ENCODE measurements at regions not wholly inside any gene's neighbourhood (a gene's known extent, or its start where the extent isn't known, plus 50 kb on each side); places are given as distances from the start of the nearest gene placed in this dataset.
"Not testable (repeated sequence)": the region's sequence is repeated elsewhere in the genome, so short reads cannot be mapped to it uniquely, and the experiment has no call there.

DNA sequence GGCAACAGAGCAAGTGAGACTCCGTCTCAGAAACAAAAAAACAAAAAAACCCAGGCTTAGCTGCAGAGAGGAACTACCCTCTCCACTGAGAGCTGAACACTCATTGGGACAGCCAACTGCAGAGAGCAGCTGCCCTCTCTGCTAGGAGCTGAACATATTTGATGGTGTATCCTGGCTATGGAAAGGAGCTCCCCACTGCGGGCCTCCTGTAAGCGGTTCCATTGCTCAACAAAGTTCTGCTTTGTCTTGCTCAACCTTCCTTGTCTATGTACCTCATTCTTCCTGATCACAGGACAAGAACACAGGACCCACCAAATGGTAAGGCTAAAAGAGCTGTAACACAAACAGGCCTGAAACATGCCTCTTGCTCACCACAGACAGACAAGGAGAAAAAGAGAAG, 246.3 kb upstream of the LRRTM4 start:
- Histone ChIP-seq H3K9ac (ENCODE audit: low read depth, low read length) (no peak overlapping the region), H4K20me1 (ENCODE audit: insufficient read depth, low read length) (no peaks in the 10 kb centered on the region), H3K9me3 (ENCODE audit: insufficient read depth, low read length, severe bottlenecking) (no peaks in the 10 kb centered on the region), H3K4me2 (ENCODE audit: insufficient read depth, low read length) (no peak overlapping the region), H3K4me1 (ENCODE audit: insufficient read depth, low read length) (no peaks in the 10 kb centered on the region), H3K79me2 (ENCODE audit: insufficient read depth, low read length) (no peaks in the 10 kb centered on the region), H2AFZ (ENCODE audit: low read depth, low read length) (no peak overlapping the region), H3K27ac (ENCODE audit: low read length) (no peak overlapping the region), H3K4me3 (ENCODE audit: low read depth in 1 of 2, low read length in 2 of 2) (no peak overlapping the region), H3K27me3 (ENCODE audit: insufficient read depth, low read length, poor library complexity) (no peaks in the 10 kb centered on the region), H3K36me3 (ENCODE audit: insufficient read depth, low read length) (no peaks in the 10 kb centered on the region)
- DNase-seq (no peak), ATAC-seq (ENCODE audit: insufficient read depth, low read depth) (no peak)
- no peak for TF ChIP-seq EZH2 (IDR thresholded peaks at IDR 0.05; ENCODE audit: borderline replicate concordance, low read depth, low read length, severe bottlenecking)
- TF ChIP-seq, protein P1, sequence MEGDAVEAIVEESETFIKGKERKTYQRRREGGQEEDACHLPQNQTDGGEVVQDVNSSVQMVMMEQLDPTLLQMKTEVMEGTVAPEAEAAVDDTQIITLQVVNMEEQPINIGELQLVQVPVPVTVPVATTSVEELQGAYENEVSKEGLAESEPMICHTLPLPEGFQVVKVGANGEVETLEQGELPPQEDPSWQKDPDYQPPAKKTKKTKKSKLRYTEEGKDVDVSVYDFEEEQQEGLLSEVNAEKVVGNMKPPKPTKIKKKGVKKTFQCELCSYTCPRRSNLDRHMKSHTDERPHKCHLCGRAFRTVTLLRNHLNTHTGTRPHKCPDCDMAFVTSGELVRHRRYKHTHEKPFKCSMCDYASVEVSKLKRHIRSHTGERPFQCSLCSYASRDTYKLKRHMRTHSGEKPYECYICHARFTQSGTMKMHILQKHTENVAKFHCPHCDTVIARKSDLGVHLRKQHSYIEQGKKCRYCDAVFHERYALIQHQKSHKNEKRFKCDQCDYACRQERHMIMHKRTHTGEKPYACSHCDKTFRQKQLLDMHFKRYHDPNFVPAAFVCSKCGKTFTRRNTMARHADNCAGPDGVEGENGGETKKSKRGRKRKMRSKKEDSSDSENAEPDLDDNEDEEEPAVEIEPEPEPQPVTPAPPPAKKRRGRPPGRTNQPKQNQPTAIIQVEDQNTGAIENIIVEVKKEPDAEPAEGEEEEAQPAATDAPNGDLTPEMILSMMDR (IDR thresholded peaks at IDR 0.05; ENCODE audit: borderline replicate concordance, extremely low read depth, low read length, poor library complexity, severe bottlenecking), result no peak

DNA sequence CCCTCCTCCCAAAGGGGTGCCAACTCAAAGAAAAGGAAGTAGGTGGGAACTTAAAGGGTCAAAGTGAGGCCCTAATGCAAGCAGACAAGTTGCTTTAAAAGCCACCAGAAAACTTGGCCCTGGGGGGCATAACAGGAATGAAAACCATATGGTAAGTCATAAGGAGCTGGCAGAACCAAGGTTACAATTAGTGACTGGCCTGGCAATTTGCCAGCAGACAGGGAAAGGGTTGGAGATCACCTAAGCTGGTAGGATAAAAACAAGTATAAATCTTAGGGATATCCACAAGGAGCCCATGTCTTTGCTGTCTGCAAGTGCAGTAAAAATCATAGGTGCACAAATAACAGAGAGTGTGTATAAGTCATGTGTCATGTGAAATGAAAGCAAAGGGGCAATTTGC, 256.7 kb upstream of the LRRTM4 start:
- Histone ChIP-seq H3K4me1 (ENCODE audit: insufficient read depth, low read length) (no peaks in the 10 kb centered on the region), H2AFZ (ENCODE audit: low read depth, low read length) (no peak overlapping the region), H4K20me1 (ENCODE audit: insufficient read depth, low read length) (no peaks in the 10 kb centered on the region), H3K4me3 (ENCODE audit: low read depth in 1 of 2, low read length in 2 of 2) (no peak overlapping the region), H3K9me3 (ENCODE audit: insufficient read depth, low read length, severe bottlenecking) (peaks cover 2% of the 10 kb centered on the region), H3K79me2 (ENCODE audit: insufficient read depth, low read length) (no peaks in the 10 kb centered on the region), H3K36me3 (ENCODE audit: insufficient read depth, low read length) (no peaks in the 10 kb centered on the region), H3K4me2 (ENCODE audit: insufficient read depth, low read length) (no peak overlapping the region), H3K9ac (ENCODE audit: low read depth, low read length) (no peak overlapping the region), H3K27me3 (ENCODE audit: insufficient read depth, low read length, poor library complexity) (no peaks in the 10 kb centered on the region), H3K27ac (ENCODE audit: low read length) (no peak overlapping the region)
- ATAC-seq (ENCODE audit: insufficient read depth, low read depth), result no peak
- no peak for DNase-seq
- TF ChIP-seq, protein P1 (IDR thresholded peaks at IDR 0.05; ENCODE audit: borderline replicate concordance, extremely low read depth, low read length, poor library complexity, severe bottlenecking), result no peak
- no peak for TF ChIP-seq EZH2 (IDR thresholded peaks at IDR 0.05; ENCODE audit: borderline replicate concordance, low read depth, low read length, severe bottlenecking)

DNA sequence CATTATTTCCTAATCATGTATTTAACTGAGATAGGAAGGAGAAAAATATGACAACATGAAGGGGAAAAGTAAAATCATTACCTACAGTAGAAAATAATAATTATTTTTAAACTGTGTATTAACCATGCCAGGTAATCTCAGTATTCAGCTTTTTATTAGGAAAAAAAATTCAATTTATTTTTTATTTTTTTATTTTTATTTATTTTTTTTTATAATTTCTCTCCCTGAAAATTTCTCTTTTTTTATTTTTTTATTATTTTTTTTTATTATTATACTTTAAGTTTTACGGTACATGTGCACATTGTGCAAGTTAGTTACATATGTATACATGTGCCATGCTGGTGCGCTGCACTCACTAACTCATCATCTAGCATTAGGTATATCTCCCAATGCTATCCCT, 271.3 kb upstream of the LRRTM4 start:
- H3K36me3 ChIP-seq (ENCODE audit: insufficient read depth, low read length); H3K9ac ChIP-seq (ENCODE audit: low read depth, low read length); DNase-seq; H3K4me3 ChIP-seq (ENCODE audit: low read depth in 1 of 2, low read length in 2 of 2); ATAC-seq (ENCODE audit: insufficient read depth, low read depth); H3K4me1 ChIP-seq (ENCODE audit: insufficient read depth, low read length); H3K27me3 ChIP-seq (ENCODE audit: insufficient read depth, low read length, poor library complexity); H3K9me3 ChIP-seq (ENCODE audit: insufficient read depth, low read length, severe bottlenecking); H3K27ac ChIP-seq (ENCODE audit: low read length); H2AFZ ChIP-seq (ENCODE audit: low read depth, low read length); H3K4me2 ChIP-seq (ENCODE audit: insufficient read depth, low read length); H4K20me1 ChIP-seq (ENCODE audit: insufficient read depth, low read length); H3K79me2 ChIP-seq (ENCODE audit: insufficient read depth, low read length): not testable (repeated sequence)

DNA sequence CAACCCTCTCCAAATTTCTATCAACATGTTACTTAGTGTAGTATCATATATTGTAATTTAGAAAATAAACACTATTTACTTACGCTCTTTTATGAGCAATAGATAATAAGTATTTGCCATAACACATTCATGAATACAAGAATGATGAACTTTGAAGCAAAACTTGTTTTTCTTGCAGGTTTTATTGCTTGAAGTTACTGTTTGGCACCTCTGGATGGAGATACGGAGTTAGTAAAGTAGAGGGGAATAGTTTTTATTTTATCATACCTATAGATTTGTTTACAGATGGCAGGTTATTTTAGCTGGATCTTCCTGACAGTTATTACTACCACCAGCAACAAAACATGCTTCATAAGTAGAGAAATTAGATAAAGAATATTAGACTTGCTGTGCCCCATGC, 274.2 kb upstream of the LRRTM4 start:
- no peaks in the 10 kb centered on the region for H3K27me3 ChIP-seq (ENCODE audit: insufficient read depth, low read length, poor library complexity)
- ATAC-seq (ENCODE audit: insufficient read depth, low read depth), result no peak
- no peak for DNase-seq
- no peak for TF ChIP-seq EZH2 (IDR thresholded peaks at IDR 0.05; ENCODE audit: borderline replicate concordance, low read depth, low read length, severe bottlenecking)
- TF ChIP-seq, protein P1 (IDR thresholded peaks at IDR 0.05; ENCODE audit: borderline replicate concordance, extremely low read depth, low read length, poor library complexity, severe bottlenecking), result no peak
- H3K9ac ChIP-seq (ENCODE audit: low read depth, low read length), result no peak overlapping the region
- no peak overlapping the region for H3K4me3 ChIP-seq (ENCODE audit: low read depth in 1 of 2, low read length in 2 of 2)
- no peak overlapping the region for H3K4me2 ChIP-seq (ENCODE audit: insufficient read depth, low read length)
- no peaks in the 10 kb centered on the region for H3K36me3 ChIP-seq (ENCODE audit: insufficient read depth, low read length)
- no peak overlapping the region for H3K27ac ChIP-seq (ENCODE audit: low read length)
- H4K20me1 ChIP-seq (ENCODE audit: insufficient read depth, low read length), result no peaks in the 10 kb centered on the region
- no peaks in the 10 kb centered on the region for H3K79me2 ChIP-seq (ENCODE audit: insufficient read depth, low read length)
- no peaks in the 10 kb centered on the region for H3K9me3 ChIP-seq (ENCODE audit: insufficient read depth, low read length, severe bottlenecking)
- no peaks in the 10 kb centered on the region for H3K4me1 ChIP-seq (ENCODE audit: insufficient read depth, low read length)
- H2AFZ ChIP-seq (ENCODE audit: low read depth, low read length), result no peak overlapping the region

Data from DND-41 (cell line).